ENCODE measurements at regions not wholly inside any gene's neighbourhood (a gene's known extent, or its start where the extent isn't known, plus 50 kb on each side); places are given as distances from the start of the nearest gene placed in this dataset.

DNA sequence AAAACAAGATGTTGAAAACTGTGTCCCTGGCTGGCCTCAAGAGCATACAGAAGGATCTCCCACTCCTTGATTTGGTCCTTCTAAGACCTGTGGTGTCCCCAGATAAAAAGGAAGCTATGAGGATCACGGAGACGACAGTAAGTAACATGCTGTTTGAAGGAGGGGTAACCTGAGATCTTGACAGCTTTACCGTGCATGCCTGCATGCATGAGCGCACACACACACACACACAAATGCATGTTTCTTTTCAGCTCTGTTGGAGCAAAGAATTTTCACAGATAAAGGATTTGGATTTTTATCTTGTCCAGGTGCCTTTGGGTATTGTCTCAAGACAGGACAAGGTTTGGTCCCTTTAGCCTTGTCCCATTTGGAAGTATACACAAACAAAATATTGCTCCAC is 411.6 kb upstream of the CCDC196 start:
- TF ChIP-seq CTCF (conservative IDR thresholded peaks at IDR 0.05; ENCODE audit: low read depth, low read length) = no peak
- TF ChIP-seq EZH2 (IDR thresholded peaks at IDR 0.05; ENCODE audit: borderline replicate concordance, low read depth, low read length, poor library complexity, severe bottlenecking) = no peak
